ENCODE measurements at regions not wholly inside any gene's neighbourhood (a gene's known extent, or its start where the extent isn't known, plus 50 kb on each side); places are given as distances from the start of the nearest gene placed in this dataset.

- TF ChIP-seq REST (IDR thresholded peaks at IDR 0.05) (no peak), MAX (IDR thresholded peaks at IDR 0.05) (no peak), HNF4A (conservative IDR thresholded peaks at IDR 0.05) (no peak), EGR1 (IDR thresholded peaks at IDR 0.05; ENCODE audit: low read depth in 2 of 2) (no peak), YY1 (IDR thresholded peaks at IDR 0.05) (no peak), ZBTB33 (IDR thresholded peaks at IDR 0.05) (no peak), HNF4G (IDR thresholded peaks at IDR 0.05) (no peak), RAD21 (IDR thresholded peaks at IDR 0.05) (no peak), NR2F2 (IDR thresholded peaks at IDR 0.05) (no peak), FOXA2 (IDR thresholded peaks at IDR 0.05) (no peak), TAF1 (conservative IDR thresholded peaks at IDR 0.05) (no peak)
Measured at GRCh38 chr7:109498131-109498530, 928.5 kb downstream of the DNAJB9 start (continued).

GRCh38 chr7:109503421-109503820, 933.7 kb downstream of the DNAJB9 start:
- no peaks in the 10 kb centered on the region for H3K9me3 ChIP-seq (ENCODE audit: control insufficient read depth in 4 of 4, low read length in 3 of 4)
- no peak overlapping the region for H3K9ac ChIP-seq (ENCODE audit: low read depth in 1 of 2, low read length in 2 of 2)
- WGBS = 88% methylated on average over 2 of the region's 2 CpGs
- H3K27me3 ChIP-seq (ENCODE audit: control insufficient read depth in 4 of 4, insufficient read depth in 4 of 4, low read length in 3 of 4) = no peaks in the 10 kb centered on the region
- no peak for DNase-seq (ENCODE audit: low spot score)
- H3K4me3 ChIP-seq (ENCODE audit: low read depth in 1 of 3, low read length in 3 of 3) = no peak overlapping the region
- no peak overlapping the region for H3K27ac ChIP-seq (ENCODE audit: low read depth in 1 of 2, low read length in 2 of 2)
- H3K36me3 ChIP-seq (ENCODE audit: control insufficient read depth in 4 of 4, insufficient read depth in 3 of 4, low read depth in 1 of 4, low read length in 3 of 4) = no peaks in the 10 kb centered on the region
- H3K4me1 ChIP-seq (ENCODE audit: control insufficient read depth in 4 of 4, insufficient read depth in 4 of 4, low read length in 3 of 4) = no peaks in the 10 kb centered on the region
- TF ChIP-seq NR2F2 (IDR thresholded peaks at IDR 0.05) (no peak), HNF4G (IDR thresholded peaks at IDR 0.05) (no peak), CTCF (IDR thresholded peaks at IDR 0.05; ENCODE audit: low read depth, low read length, missing input control) (no peak), FOXA2 (IDR thresholded peaks at IDR 0.05) (no peak), FOXA1 (IDR thresholded peaks at IDR 0.05) (no peak), MAX (IDR thresholded peaks at IDR 0.05) (no peak), RAD21 (IDR thresholded peaks at IDR 0.05) (no peak), TAF1 (conservative IDR thresholded peaks at IDR 0.05) (no peak), JUND (IDR thresholded peaks at IDR 0.05) (no peak), GABPA (IDR thresholded peaks at IDR 0.05 in 1 of 2, conservative IDR thresholded peaks at IDR 0.05 in 1 of 2) (no peak)

Data from liver (tissue), 8 donors.